ENCODE measurements at regions not wholly inside any gene's neighbourhood (a gene's known extent, or its start where the extent isn't known, plus 50 kb on each side); places are given as distances from the start of the nearest gene placed in this dataset.

GRCh38 chr3:187843654-187844053 is 98.4 kb upstream of the BCL6 start:
- H3K9me2 ChIP-seq (ENCODE audit: insufficient read depth), result no peaks in the 10 kb centered on the region
- H3K4me2 ChIP-seq (ENCODE audit: low read length), result no peak overlapping the region
- BruUV-seq (replicated peaks), result no TSS peak
- CTCF ChIA-PET, result no interaction called here
- H3K4me1 ChIP-seq (ENCODE audit: control insufficient read depth in 1 of 2, insufficient read depth in 2 of 2, low read length in 2 of 2), result peaks cover 0 to 3% of the 10 kb centered on the region in 2 experiments; a peak in 1 of 4 replicates
- no peaks in the 10 kb centered on the region for H3K79me2 ChIP-seq (ENCODE audit: insufficient read depth, low read length)
- TF ChIP-seq RAD21 (IDR thresholded peaks at IDR 0.05; ENCODE audit: low read depth) (no peak), EZH2phosphoT487 (IDR thresholded peaks at IDR 0.05; ENCODE audit: borderline replicate concordance) (no peak), CEBPB (IDR thresholded peaks at IDR 0.05; ENCODE audit: low read depth) (no peak), CTCF (IDR thresholded peaks at IDR 0.05 in 2 of 3, conservative IDR thresholded peaks at IDR 0.05 in 1 of 3; ENCODE audit: borderline replicate concordance in 1 of 3, insufficient read depth in 1 of 3, low read depth in 2 of 3, low read length in 2 of 3) (no peak), POLR2AphosphoS5 (IDR thresholded peaks at IDR 0.05; ENCODE audit: low read depth, low read length) (no peak), EZH2 (IDR thresholded peaks at IDR 0.05) (no peak), SIN3A (IDR thresholded peaks at IDR 0.05; ENCODE audit: low read depth) (no peak), YY1 (IDR thresholded peaks at IDR 0.05; ENCODE audit: extremely low read depth, insufficient replicate concordance, low read depth, low read length) (no peak), ELF1 (IDR thresholded peaks at IDR 0.05; ENCODE audit: borderline replicate concordance, low read depth) (no peak), POLR2A (IDR thresholded peaks at IDR 0.05; ENCODE audit: borderline replicate concordance, extremely low read depth, insufficient read depth, insufficient read length) (no peak), TCF7L2 (IDR thresholded peaks at IDR 0.05; ENCODE audit: borderline replicate concordance, extremely low read depth, insufficient read depth, insufficient read length) (no peak), SP1 (IDR thresholded peaks at IDR 0.05; ENCODE audit: low read depth) (no peak), CBX3 (IDR thresholded peaks at IDR 0.05; ENCODE audit: low read depth) (no peak), SRF (IDR thresholded peaks at IDR 0.05; ENCODE audit: low read depth) (no peak), EGR1 (IDR thresholded peaks at IDR 0.05; ENCODE audit: low read depth) (no peak)
- TF ChIP-seq, protein P1, sequence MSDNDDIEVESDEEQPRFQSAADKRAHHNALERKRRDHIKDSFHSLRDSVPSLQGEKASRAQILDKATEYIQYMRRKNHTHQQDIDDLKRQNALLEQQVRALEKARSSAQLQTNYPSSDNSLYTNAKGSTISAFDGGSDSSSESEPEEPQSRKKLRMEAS (IDR thresholded peaks at IDR 0.05), result no peak
- no peak overlapping the region for H2AFZ ChIP-seq (ENCODE audit: low read depth, low read length, poor library complexity, severe bottlenecking)
- H3K27me3 ChIP-seq (ENCODE audit: insufficient read depth, low read length), result no peaks in the 10 kb centered on the region
- no peak for DNase-seq (ENCODE audit: low read depth, low spot score)
- intact Hi-C loops (cut with micrococcal nuclease), result no loop called here
- no peaks in the 10 kb centered on the region for H3K9me3 ChIP-seq (ENCODE audit: control insufficient read depth in 1 of 2, insufficient read depth in 1 of 2, low read depth in 1 of 2, low read length in 2 of 2)
- H3K9ac ChIP-seq (ENCODE audit: low read length), result no peak overlapping the region
- H4K20me1 ChIP-seq (ENCODE audit: insufficient read depth), result no peaks in the 10 kb centered on the region
- H3K36me3 ChIP-seq (ENCODE audit: control insufficient read depth in 1 of 2, insufficient read depth in 2 of 2, low read length in 2 of 2), result no peaks in the 10 kb centered on the region
- POLR2A ChIA-PET, result no interaction called here
- no peak for ATAC-seq
- no peak overlapping the region for H3K4me3 ChIP-seq (replicated peaks in 1 of 2; ENCODE audit: low read depth in 1 of 2, low read length in 2 of 2)
- no peak overlapping the region for H3K27ac ChIP-seq (ENCODE audit: low read depth, low read length)
- RAD21 ChIA-PET (ENCODE audit: low non-redundant PET in 1 of 2, low total read pairs in 2 of 2, uncharacterized antibody in 2 of 2, unreplicated experiment in 2 of 2), result no interaction called here

Measured in HCT116 (cell line).